Breast epithelium (tissue), 3 donors: ENCODE measurements at regions not wholly inside any gene's neighbourhood (a gene's known extent, or its start where the extent isn't known, plus 50 kb on each side); places are given as distances from the start of the nearest gene placed in this dataset.

Experiments
- POLR2A ChIP-seq: fragments of 450-650 bp; IDR thresholded peaks from one replicate; pipeline ENCODE4 v1.6.1; 2016; ENCODE audit warnings: antibody characterized with exemption, mild to moderate bottlenecking, moderate library complexity
- POLR2AphosphoS5 ChIP-seq, 3 donors: sonication (generic); formaldehyde crosslinking; IDR thresholded peaks; one replicate each; pipeline ENCODE4 v1.6.1; 2017; ENCODE audit warnings: antibody characterized with exemption in 3 of 3
- TF ChIP-seq, protein P1 (sequence below), 3 donors: fragments of 450-650 bp; IDR thresholded peaks; one replicate each; pipeline ENCODE4 v1.5.1; 2016 to 2017; ENCODE audit warnings: antibody characterized with exemption in 3 of 3, mild to moderate bottlenecking in 3 of 3, moderate library complexity in 3 of 3

DNA sequence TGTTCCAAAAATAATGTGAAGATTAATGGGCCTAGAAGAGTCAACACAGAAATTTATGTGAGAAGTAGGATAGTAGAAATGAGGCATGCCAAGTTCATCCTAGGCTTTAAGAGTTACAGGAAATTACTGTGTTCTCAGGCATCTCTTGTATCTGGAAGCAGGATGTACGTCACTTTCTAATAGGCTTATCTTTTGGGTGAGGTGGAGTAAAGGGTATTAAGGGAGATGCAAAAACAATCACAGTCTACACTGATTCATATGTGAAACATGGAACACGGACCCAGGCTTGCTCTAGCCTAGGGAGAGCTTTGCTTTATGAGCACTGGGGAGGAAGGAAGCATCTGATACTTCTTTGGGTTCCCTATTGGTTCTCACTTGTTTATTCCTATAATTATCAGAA lies 84.5 kb upstream of the RGS4 start:
- TF ChIP-seq, protein P1, sequence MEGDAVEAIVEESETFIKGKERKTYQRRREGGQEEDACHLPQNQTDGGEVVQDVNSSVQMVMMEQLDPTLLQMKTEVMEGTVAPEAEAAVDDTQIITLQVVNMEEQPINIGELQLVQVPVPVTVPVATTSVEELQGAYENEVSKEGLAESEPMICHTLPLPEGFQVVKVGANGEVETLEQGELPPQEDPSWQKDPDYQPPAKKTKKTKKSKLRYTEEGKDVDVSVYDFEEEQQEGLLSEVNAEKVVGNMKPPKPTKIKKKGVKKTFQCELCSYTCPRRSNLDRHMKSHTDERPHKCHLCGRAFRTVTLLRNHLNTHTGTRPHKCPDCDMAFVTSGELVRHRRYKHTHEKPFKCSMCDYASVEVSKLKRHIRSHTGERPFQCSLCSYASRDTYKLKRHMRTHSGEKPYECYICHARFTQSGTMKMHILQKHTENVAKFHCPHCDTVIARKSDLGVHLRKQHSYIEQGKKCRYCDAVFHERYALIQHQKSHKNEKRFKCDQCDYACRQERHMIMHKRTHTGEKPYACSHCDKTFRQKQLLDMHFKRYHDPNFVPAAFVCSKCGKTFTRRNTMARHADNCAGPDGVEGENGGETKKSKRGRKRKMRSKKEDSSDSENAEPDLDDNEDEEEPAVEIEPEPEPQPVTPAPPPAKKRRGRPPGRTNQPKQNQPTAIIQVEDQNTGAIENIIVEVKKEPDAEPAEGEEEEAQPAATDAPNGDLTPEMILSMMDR (IDR thresholded peaks at IDR 0.05) = no peak
- TF ChIP-seq POLR2A = no peak
- TF ChIP-seq POLR2AphosphoS5 (IDR thresholded peaks at IDR 0.05) = no peak
